ENCODE measurements at regions not wholly inside any gene's neighbourhood (a gene's known extent, or its start where the extent isn't known, plus 50 kb on each side); places are given as distances from the start of the nearest gene placed in this dataset.
"Not testable (repeated sequence)": the region's sequence is repeated elsewhere in the genome, so short reads cannot be mapped to it uniquely, and the experiment has no call there.

DNA sequence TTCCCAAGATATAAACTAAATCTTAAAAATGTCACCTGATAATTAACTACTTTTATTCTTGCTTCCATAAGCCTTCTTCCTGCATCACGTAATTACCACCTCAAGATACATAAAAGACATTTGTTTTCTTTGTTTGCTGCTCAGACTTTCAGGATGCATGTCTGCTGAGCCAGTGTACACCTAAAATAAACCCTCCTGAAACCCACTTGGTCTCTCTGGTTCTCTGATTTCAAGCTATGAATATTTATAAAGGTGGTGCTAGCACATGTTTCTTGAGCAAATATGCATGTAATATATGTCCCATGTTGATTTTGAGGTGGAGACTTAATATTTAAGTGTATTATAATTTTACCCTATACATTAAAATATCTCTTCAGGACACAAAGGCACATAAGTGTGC lies 1627.7 kb upstream of the CDH9 start:
- no peak for DNase-seq (ENCODE audit: low spot score)

DNA sequence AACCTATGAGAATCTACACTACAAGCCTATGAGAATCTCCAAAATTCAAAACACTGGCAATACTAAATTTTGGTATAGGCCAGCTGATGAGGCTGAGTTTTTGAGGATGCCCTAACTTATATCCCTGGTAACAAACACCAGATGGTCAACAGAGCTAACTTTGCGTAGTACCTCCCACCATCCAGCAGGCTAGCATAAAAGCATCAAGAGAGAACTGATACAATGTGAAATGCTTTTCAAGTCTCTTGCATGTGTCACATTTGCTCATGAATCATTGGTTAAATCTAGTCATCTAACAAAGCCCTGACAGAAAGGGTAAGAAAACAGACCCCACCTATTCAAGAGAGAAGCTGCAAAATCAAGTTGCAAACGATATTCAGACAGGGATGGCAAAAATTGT lies 1609.7 kb upstream of the CDH9 start:
- DNase-seq (ENCODE audit: low spot score): no peak

DNA sequence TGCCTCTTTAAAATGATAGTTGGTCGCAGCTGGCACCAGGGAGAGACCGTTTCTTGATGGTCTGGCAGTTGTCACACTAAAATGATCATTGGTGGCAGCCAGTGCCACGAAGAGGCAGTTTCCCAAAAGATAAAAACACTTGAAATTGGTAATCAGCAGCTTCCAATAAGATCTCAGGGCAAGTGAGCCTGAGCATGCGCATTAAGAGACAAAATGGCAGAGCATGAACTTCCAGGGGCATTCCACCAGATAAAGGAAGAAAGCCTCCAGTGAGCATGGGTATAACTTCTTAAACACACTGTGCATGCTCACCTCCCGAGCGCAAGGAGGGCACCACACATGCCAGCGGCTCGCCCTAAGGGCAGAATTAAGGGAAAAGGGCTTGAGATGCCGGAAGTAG lies 1594.2 kb upstream of the CDH9 start:
- no peak for DNase-seq (ENCODE audit: low spot score)

DNA sequence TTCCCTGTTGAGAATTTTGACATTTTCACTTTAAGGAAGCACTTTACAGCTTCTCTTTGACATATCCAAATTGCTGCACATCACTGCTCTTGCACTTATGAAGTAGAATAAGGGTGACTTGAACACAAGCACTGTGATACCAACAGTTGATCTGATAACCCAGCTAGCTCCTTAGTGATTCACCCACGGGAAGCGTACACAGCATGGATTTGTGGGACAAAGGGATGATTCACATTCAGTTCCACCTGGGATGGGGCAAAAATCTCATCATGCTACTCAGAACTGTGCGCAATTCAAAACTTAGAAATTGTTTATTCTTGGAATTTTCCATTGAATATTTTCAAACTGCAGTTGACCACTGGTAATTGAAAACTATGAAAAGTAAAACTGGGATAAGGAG lies 1565.5 kb upstream of the CDH9 start:
- DNase-seq (ENCODE audit: low spot score): no peak

- no peak for DNase-seq (ENCODE audit: low spot score)
Observed at GRCh38 chr5:28602429-28602828, 1564.0 kb upstream of the CDH9 start.

- not testable (repeated sequence) for DNase-seq (ENCODE audit: low spot score)
Observed at GRCh38 chr5:28596707-28597106, 1558.3 kb upstream of the CDH9 start.

- DNase-seq (ENCODE audit: low spot score): no peak
Observed at GRCh38 chr5:28580616-28581015, 1542.2 kb upstream of the CDH9 start.

DNA sequence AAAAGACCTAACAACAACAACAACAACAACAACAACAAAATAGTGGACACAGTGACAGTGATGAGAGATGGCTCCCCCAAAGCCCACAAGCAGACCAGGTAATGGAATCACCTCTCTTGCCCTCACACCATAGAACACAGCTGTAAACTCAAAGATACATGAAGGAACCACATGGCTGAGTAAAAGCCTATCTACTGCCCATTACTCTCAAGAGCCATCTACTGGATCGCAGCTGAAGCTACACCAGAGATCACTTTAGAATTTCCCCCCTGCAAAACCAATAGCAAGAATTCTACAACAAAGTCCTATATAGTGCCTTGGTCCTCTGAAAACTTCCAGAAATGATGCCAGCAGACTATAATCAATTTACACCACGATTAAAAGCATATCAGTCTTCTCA lies 1537.6 kb upstream of the CDH9 start:
- DNase-seq (ENCODE audit: low spot score): no peak

DNA sequence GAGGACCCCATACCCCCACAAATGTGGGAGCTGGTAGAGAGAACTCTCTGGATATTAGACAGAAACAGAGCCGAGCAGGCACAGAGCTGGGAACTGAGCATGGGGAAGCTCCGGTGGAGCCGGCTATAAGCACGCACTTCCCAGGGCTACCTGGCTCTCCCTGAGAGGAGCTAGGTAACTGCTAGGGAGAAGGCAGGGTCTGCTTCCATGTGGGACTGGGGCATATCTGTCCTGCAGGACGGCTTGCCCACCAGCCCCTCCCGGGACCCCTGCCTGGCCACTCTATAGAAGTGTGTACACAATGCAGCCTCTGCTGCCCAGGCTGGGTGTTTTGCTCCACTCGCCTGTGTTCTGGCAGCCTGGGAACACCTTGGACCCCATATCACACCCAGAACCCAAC lies 1537.0 kb upstream of the CDH9 start:
- DNase-seq (ENCODE audit: low spot score): no peak

GRCh38 chr5:28574606-28575005 lies 1536.2 kb upstream of the CDH9 start:
- DNase-seq (ENCODE audit: low spot score): no peak

DNA sequence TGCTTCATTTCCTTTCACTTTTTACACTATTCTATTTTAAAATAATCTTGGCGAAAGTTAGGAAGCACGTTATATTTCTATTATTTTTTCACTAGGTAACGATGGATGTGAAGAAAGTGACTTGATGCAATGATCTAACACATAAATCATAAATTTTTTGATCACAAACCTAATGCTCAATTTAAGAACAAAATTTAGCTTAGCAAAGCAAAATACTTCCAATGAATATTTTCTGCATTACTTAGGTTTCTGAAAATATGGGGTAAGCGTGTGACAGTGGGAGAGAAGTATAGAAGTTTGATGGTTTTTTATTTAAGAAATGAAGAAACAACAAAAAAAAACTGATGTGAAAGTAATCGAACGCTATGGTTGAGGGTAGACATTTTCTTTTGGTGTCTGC lies 1528.7 kb upstream of the CDH9 start:
- no peak for DNase-seq (ENCODE audit: low spot score)

DNA sequence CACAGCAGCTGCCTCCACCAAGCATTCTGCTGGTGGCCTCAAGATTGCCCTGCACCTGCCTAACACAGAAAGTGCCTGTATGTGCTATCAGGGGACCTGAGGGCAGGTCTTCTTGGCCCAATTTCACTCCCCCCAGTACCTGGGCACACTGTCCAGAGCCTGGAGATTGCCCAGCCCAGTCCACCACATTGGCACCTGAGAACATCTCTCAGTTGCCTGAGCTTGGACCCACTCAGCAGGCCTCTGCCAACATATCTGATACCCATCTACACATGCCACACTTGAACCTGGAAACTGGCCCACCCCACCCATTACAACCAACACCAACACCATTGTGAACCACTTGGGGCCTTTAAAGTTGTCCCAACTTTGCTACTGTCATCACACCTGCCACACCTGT lies 1523.1 kb upstream of the CDH9 start:
- no peak for DNase-seq (ENCODE audit: low spot score)

DNA sequence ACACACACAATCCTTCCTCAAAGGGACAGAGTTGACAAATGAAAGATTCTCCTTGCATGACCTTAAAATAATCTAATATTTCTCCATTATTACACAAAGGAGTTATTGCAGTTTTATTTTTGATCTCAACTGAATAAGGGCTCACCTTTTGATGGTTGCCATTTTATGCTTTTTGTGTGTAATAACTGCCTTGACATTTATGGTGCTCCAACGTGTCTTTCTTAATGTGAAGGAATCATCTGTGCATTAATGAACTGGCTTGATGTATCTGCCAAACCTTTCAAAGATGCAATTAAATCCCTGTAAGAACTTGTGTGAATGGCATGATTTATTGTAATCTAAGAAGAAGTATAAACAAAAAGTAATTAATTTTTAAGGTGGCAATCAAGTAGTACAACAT lies 1519.8 kb upstream of the CDH9 start:
- no peak for DNase-seq (ENCODE audit: low spot score)

GRCh38 chr5:28557114-28557513 lies 1518.7 kb upstream of the CDH9 start:
- DNase-seq (ENCODE audit: low spot score): no peak

GRCh38 chr5:28549588-28549987 lies 1511.2 kb upstream of the CDH9 start:
- no peak for DNase-seq (ENCODE audit: low spot score)

DNA sequence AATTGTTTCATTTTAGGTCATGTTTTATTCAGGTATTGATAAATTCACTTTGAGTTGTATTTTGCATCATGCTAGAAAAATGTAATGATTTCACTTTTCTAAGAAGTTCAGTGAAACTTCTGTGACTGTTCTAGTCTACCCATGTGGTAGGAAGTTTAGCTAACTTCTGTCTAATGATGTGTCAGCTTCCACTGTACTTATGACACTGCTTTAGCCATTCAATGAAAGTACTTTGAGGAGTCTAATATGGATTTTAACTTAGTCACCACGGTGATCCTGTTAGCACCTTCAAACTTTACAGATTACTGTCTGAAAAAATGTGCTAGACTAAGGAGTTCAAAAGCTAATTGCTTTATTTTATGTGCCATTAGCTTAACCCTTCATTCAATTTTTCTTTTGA lies 1510.5 kb upstream of the CDH9 start:
- DNase-seq (ENCODE audit: low spot score): no peak

DNA sequence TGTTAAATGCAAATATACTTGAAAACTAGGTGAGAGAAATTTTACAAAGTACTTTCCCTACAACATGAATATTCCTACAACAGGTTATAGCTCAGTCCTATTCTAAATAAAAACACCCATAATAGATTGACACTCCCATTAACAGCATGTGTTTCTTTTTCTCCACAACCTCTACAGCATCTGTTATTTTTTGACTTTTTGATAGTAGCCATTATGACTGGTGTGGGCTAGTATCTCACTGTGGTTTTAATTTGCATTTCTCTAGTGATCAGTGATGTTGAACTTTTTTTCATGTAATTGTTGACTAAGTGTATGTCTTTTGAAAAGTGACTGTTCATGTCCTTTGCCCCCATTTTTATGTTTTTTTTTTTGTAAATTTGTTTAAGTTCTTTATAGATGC lies 1506.1 kb upstream of the CDH9 start:
- no peak for DNase-seq (ENCODE audit: low spot score)

GRCh38 chr5:28543473-28544098 lies 1505.2 kb upstream of the CDH9 start:
- DNase-seq (ENCODE audit: low spot score): no peak

DNA sequence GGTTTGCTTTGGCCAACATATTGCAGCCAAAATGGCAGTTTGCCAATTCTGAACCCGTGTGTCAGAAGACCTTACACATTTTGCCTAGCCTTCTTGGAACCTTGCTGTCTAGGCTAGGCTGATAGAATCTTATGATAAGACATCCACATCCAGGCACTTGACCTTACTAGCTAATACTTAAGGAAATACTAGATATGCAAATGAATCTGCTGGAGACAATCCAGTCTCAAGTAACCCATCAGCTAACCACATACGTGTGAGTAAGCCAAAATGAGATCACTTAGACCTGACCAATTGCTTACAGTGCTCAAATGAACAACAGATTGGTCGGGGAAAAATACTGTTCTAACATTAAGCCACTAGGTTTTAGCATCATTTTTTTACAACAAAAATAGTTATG lies 1504.6 kb upstream of the CDH9 start:
- DNase-seq (ENCODE audit: low spot score): no peak

GRCh38 chr5:28523888-28524635 lies 1485.7 kb upstream of the CDH9 start:
- no peak for DNase-seq (ENCODE audit: low spot score)

GRCh38 chr5:28523416-28523815 lies 1485.0 kb upstream of the CDH9 start:
- no peak for DNase-seq (ENCODE audit: low spot score)

- no peak for DNase-seq (ENCODE audit: low spot score)
Observed at GRCh38 chr5:28517691-28518090, 1479.3 kb upstream of the CDH9 start.

DNA sequence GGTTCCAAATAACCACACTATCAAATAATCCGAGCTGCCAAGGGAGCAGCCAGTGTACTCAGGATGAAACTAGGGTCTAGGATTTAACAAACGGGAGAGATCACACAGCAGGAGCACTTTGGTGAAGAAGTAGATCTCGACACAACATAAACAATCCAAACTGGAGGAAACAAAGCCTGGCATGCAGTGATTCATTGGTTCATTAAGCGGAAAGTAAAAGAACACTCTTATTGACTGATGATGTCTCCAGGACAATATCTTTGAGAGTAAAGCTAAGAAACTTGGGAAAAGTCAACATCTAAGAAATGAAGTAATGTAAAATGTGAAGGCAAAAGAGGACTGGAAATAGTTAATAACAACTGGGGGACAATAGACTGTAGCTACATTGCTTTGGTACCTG lies 1478.3 kb upstream of the CDH9 start:
- DNase-seq (ENCODE audit: low spot score): no peak

- DNase-seq (ENCODE audit: low spot score): no peak
Observed at GRCh38 chr5:28512648-28513047, 1474.3 kb upstream of the CDH9 start.
